Lower leg skin (tissue), 3 donors: ENCODE measurements at regions not wholly inside any gene's neighbourhood (a gene's known extent, or its start where the extent isn't known, plus 50 kb on each side); places are given as distances from the start of the nearest gene placed in this dataset.

Experiments
- POLR2A ChIP-seq, 2 donors: fragments of 450-650 bp; IDR thresholded peaks; one replicate each; pipeline ENCODE4 v1.6.1; 2016 to 2017; ENCODE audit warnings: antibody characterized with exemption in 2 of 2, mild to moderate bottlenecking in 1 of 2, moderate library complexity in 1 of 2
- TF ChIP-seq, protein P1 (sequence below), 3 donors: fragments of 450-650 bp; IDR thresholded peaks; one replicate each; pipeline ENCODE4 v1.5.1; 2016; ENCODE audit warnings: antibody characterized with exemption in 3 of 3, mild to moderate bottlenecking in 3 of 3, moderate library complexity in 2 of 3

DNA sequence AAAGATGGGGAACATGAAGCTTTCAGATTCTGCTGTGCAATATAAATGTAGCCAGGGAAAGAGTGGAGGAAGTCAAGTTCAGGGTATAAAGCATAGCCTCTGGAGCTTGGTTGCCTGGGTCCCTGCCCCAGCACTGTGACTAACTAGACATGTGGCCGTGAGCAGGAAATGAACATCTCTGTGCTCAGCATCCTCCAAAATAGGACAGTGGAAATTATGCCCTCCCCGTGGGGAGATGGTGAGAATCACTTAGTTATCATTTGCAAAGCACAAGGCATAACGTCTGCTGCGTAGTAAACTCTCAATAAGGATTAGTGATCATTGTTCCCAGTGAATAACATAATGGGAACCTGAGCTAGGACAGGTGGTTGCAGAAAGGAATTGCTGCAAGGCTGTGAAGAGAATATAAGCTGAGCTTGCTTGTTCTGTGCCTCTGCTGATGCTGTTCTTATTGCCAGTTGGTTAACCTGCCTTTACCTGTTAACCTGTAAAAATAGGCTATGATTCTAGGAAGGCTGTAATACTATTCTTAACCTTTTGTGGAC, 441.0 kb downstream of the COG6 start:
- no peak for TF ChIP-seq POLR2A (IDR thresholded peaks at IDR 0.05)
- TF ChIP-seq, protein P1, sequence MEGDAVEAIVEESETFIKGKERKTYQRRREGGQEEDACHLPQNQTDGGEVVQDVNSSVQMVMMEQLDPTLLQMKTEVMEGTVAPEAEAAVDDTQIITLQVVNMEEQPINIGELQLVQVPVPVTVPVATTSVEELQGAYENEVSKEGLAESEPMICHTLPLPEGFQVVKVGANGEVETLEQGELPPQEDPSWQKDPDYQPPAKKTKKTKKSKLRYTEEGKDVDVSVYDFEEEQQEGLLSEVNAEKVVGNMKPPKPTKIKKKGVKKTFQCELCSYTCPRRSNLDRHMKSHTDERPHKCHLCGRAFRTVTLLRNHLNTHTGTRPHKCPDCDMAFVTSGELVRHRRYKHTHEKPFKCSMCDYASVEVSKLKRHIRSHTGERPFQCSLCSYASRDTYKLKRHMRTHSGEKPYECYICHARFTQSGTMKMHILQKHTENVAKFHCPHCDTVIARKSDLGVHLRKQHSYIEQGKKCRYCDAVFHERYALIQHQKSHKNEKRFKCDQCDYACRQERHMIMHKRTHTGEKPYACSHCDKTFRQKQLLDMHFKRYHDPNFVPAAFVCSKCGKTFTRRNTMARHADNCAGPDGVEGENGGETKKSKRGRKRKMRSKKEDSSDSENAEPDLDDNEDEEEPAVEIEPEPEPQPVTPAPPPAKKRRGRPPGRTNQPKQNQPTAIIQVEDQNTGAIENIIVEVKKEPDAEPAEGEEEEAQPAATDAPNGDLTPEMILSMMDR (IDR thresholded peaks at IDR 0.05) = no peak
